Neural progenitor cell (in vitro differentiated cells): ENCODE measurements at regions not wholly inside any gene's neighbourhood (a gene's known extent, or its start where the extent isn't known, plus 50 kb on each side); places are given as distances from the start of the nearest gene placed in this dataset.

Experiments used
- DNase-seq: peaks from one replicate; pipeline ENCODE4 v3.0.0-alpha.2; 2016; ENCODE audit warnings: low spot score
- H2AFZ ChIP-seq: fragments of 200-600 bp; sonication (generic); replicated peaks from 2 replicates; pipeline ENCODE4 v1.6.1; 2016; ENCODE audit warnings: antibody characterized with exemption
- H3F3A ChIP-seq: fragments of 200-600 bp; sonication (generic); 2 replicates; pipeline ENCODE4 v1.6.1; 2016; ENCODE audit warnings: antibody characterized with exemption, low read depth
- H3K27ac ChIP-seq: fragments of 200-600 bp; sonication (generic); 2 replicates; pipeline ENCODE4 v1.5.1; 2016; ENCODE audit warnings: mild to moderate bottlenecking
- H3K27me3 ChIP-seq: fragments of 200-600 bp; sonication (generic); 2 replicates; pipeline ENCODE4 v1.6.1; 2016; ENCODE audit warnings: mild to moderate bottlenecking, moderate library complexity
- H3K36me3 ChIP-seq: fragments of 200-600 bp; sonication (generic); 2 replicates; pipeline ENCODE4 v1.5.1; 2016
- H3K4me1 ChIP-seq: fragments of 200-600 bp; sonication (generic); 2 replicates; pipeline ENCODE4 v1.6.1; 2016; ENCODE audit warnings: mixed run types
- H3K4me2 ChIP-seq: fragments of 200-600 bp; sonication (generic); 2 replicates; pipeline ENCODE4 v1.6.1; 2016
- H3K4me3 ChIP-seq: fragments of 200-600 bp; sonication (generic); 2 replicates; pipeline ENCODE4 v1.5.1; 2016
- H3K79me2 ChIP-seq: fragments of 200-600 bp; sonication (generic); 2 replicates; pipeline ENCODE4 v1.6.1; 2016; ENCODE audit warnings: low read depth
- H3K9ac ChIP-seq: fragments of 200-600 bp; sonication (generic); 2 replicates; pipeline ENCODE4 v1.6.1; 2016
- H3K9me3 ChIP-seq: fragments of 200-600 bp; sonication (generic); 2 replicates; pipeline ENCODE4 v1.5.1; 2016; ENCODE audit warnings: low read depth
- H4K20me1 ChIP-seq: fragments of 200-600 bp; sonication (generic); 2 replicates; pipeline ENCODE4 v1.6.1; 2016; ENCODE audit warnings: low read depth
- H3K27ac Mint-ChIP-seq: 3 replicates; pipeline ENCODE4 v1.8.0; 2021; ENCODE audit warnings: mixed read lengths
- H3K27me3 Mint-ChIP-seq: 2 replicates; pipeline ENCODE4 v1.8.0; 2022; ENCODE audit warnings: low read depth, mild to moderate bottlenecking, inconsistent platforms, moderate library complexity, mixed read lengths; ENCODE audit not compliant: insufficient read depth
- H3K36me3 Mint-ChIP-seq: 3 replicates; pipeline ENCODE4 v1.8.0; 2021; ENCODE audit warnings: mixed read lengths
- H3K4me1 Mint-ChIP-seq: 3 replicates; pipeline ENCODE4 v1.8.0; 2021; ENCODE audit warnings: mixed read lengths
- H3K4me3 Mint-ChIP-seq: 3 replicates; pipeline ENCODE4 v1.8.0; 2021; ENCODE audit warnings: mild to moderate bottlenecking, moderate library complexity, mixed read lengths
- H3K9me3 Mint-ChIP-seq: 3 replicates; pipeline ENCODE4 v1.8.0; 2020; ENCODE audit warnings: mixed read lengths
- CTCF ChIP-seq: fragments of 200-600 bp; sonication (generic); IDR thresholded peaks from 2 replicates; pipeline ENCODE4 v1.5.1; 2017; ENCODE audit warnings: antibody characterized with exemption, mild to moderate bottlenecking
- EZH2 ChIP-seq: fragments of 200-600 bp; sonication (generic); IDR thresholded peaks from 2 replicates; pipeline ENCODE4 v1.6.1; 2017; ENCODE audit warnings: antibody characterized with exemption, mild to moderate bottlenecking, moderate library complexity
- EZH2phosphoT487 ChIP-seq: fragments of 200-600 bp; sonication (generic); IDR thresholded peaks from 2 replicates; pipeline ENCODE4 v1.6.1; 2017; ENCODE audit warnings: antibody characterized with exemption

- Histone ChIP-seq H3K27ac (no peak overlapping the region), H4K20me1 (no peaks in the 10 kb centered on the region), H3K9me3 (no peaks in the 10 kb centered on the region), H3K27me3 (no peaks in the 10 kb centered on the region), H3K4me1 (no peaks in the 10 kb centered on the region), H3K79me2 (no peaks in the 10 kb centered on the region), H3K4me3 (no peak overlapping the region), H3K36me3 (no peaks in the 10 kb centered on the region), H3F3A (no peaks in the 10 kb centered on the region), H2AFZ (no peak overlapping the region), H3K4me2 (no peak overlapping the region), H3K9ac (no peak overlapping the region)
- DNase-seq = no peak
- Mint-ChIP-seq H3K4me3 (no peak overlapping the region), H3K4me1 (peaks cover 9% of the 10 kb centered on the region), H3K9me3 (peaks cover 4% of the 10 kb centered on the region), H3K27ac (no peak overlapping the region), H3K36me3 (peaks cover 3% of the 10 kb centered on the region), H3K27me3 (no peaks in the 10 kb centered on the region)
- TF ChIP-seq EZH2phosphoT487 (no peak), CTCF (no peak), EZH2 (no peak)
Measured at GRCh38 chr5:87936667-87937066, 332.0 kb downstream of the TMEM161B start.

DNA sequence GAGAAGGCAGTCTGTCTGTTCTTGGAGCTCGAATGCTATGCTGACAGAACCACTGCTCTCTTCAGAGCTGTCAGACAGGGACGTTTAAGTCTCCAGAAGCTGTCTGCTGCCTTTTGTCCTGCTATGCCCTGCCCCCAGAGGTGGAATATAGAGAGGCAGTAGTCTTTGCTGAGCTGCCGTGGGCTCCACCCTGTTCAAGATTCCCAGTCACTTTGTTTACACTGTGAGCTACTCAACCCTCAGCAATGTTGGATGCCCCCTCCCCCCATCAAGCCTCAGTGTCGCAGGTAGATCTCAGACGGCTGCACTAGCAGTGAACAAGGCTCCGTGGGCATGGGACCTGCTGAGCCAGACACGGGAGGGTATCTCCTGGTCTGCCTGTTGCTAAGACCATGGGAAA lies 344.2 kb downstream of the TMEM161B start:
- Mint-ChIP-seq H3K27me3 (peaks cover 2% of the 10 kb centered on the region), H3K36me3 (no peaks in the 10 kb centered on the region), H3K27ac (no peak overlapping the region), H3K4me1 (no peaks in the 10 kb centered on the region), H3K4me3 (no peak overlapping the region), H3K9me3 (peaks cover 25% of the 10 kb centered on the region)
- no peaks in the 10 kb centered on the region for H3F3A ChIP-seq
- no peak overlapping the region for H3K9ac ChIP-seq
- no peak overlapping the region for H3K4me3 ChIP-seq
- H2AFZ ChIP-seq = no peak overlapping the region
- H3K79me2 ChIP-seq = no peaks in the 10 kb centered on the region
- no peak overlapping the region for H3K27ac ChIP-seq
- TF ChIP-seq EZH2phosphoT487 (no peak), CTCF (no peak), EZH2 (no peak)
- H3K4me1 ChIP-seq = no peaks in the 10 kb centered on the region
- H3K27me3 ChIP-seq = no peaks in the 10 kb centered on the region
- no peaks in the 10 kb centered on the region for H4K20me1 ChIP-seq
- no peak overlapping the region for H3K4me2 ChIP-seq
- no peaks in the 10 kb centered on the region for H3K36me3 ChIP-seq
- H3K9me3 ChIP-seq = no peaks in the 10 kb centered on the region
- DNase-seq = no peak

GRCh38 chr5:87916320-87916719 lies 352.3 kb downstream of the TMEM161B start:
- Histone ChIP-seq H3K79me2 (no peaks in the 10 kb centered on the region), H3K4me3 (no peak overlapping the region), H3K27ac (no peak overlapping the region), H3F3A (no peaks in the 10 kb centered on the region), H4K20me1 (no peaks in the 10 kb centered on the region), H3K4me1 (no peaks in the 10 kb centered on the region), H3K36me3 (no peaks in the 10 kb centered on the region), H2AFZ (peak overlapping the region; percentile 26), H3K9me3 (no peaks in the 10 kb centered on the region), H3K27me3 (no peaks in the 10 kb centered on the region), H3K9ac (no peak overlapping the region), H3K4me2 (no peak overlapping the region)
- peaks cover 2% of the 10 kb centered on the region for H3K36me3 Mint-ChIP-seq
- TF ChIP-seq EZH2 = no peak
- no peak for TF ChIP-seq CTCF
- no peak for TF ChIP-seq EZH2phosphoT487
- H3K27me3 Mint-ChIP-seq = no peaks in the 10 kb centered on the region
- H3K4me1 Mint-ChIP-seq = no peaks in the 10 kb centered on the region
- H3K27ac Mint-ChIP-seq = no peak overlapping the region
- no peak overlapping the region for H3K4me3 Mint-ChIP-seq
- H3K9me3 Mint-ChIP-seq = peaks cover 25% of the 10 kb centered on the region
- DNase-seq = no peak

GRCh38 chr5:87912419-87912818 lies 356.2 kb downstream of the TMEM161B start:
- H3F3A ChIP-seq = no peaks in the 10 kb centered on the region
- no peak overlapping the region for H3K9ac ChIP-seq
- no peak for DNase-seq
- Mint-ChIP-seq H3K27ac (no peak overlapping the region), H3K4me3 (no peak overlapping the region), H3K4me1 (no peaks in the 10 kb centered on the region), H3K36me3 (peaks cover 2% of the 10 kb centered on the region), H3K27me3 (no peaks in the 10 kb centered on the region), H3K9me3 (peaks cover 18% of the 10 kb centered on the region)
- H3K79me2 ChIP-seq = no peaks in the 10 kb centered on the region
- H3K4me1 ChIP-seq = peaks cover 8% of the 10 kb centered on the region
- TF ChIP-seq EZH2 = no peak
- TF ChIP-seq EZH2phosphoT487 = no peak
- no peak for TF ChIP-seq CTCF
- H4K20me1 ChIP-seq = no peaks in the 10 kb centered on the region
- H3K27me3 ChIP-seq = no peaks in the 10 kb centered on the region
- H3K27ac ChIP-seq = no peak overlapping the region
- no peaks in the 10 kb centered on the region for H3K36me3 ChIP-seq
- no peak overlapping the region for H3K4me2 ChIP-seq
- no peaks in the 10 kb centered on the region for H3K9me3 ChIP-seq
- no peak overlapping the region for H3K4me3 ChIP-seq
- H2AFZ ChIP-seq = no peak overlapping the region
